ENCODE measurements at regions not wholly inside any gene's neighbourhood (a gene's known extent, or its start where the extent isn't known, plus 50 kb on each side); places are given as distances from the start of the nearest gene placed in this dataset.

DNA sequence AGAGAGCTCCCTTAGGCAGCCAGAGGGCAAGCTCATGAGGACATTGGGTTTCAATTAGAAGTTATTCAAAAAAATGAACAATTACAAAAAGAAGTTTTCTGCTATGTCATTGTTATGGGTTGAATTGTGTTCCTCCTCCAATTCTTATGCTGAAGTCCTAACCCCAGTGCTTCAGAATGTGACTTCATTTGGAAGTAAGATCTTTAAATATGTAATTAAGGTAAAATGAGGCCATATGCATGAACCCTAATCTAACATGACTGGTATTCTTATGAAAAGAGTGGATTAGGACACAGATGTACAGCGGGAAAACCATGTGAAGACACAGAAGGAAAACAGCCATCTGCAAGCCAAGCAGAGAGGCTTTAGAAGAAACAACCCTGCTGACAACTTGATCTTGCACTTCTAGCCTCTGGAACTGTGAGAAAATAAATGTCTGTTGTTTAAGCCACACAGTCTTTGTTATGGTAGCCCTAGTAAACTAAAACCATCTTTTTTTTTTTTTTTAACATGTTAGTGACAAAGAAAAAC is 929.6 kb downstream of the EPHA3 start:
- Histone ChIP-seq H3K4me3 (ENCODE audit: insufficient read length, low read depth) (no peak overlapping the region), H3K36me3 (ENCODE audit: insufficient read depth, insufficient read length, low read length) (no peaks in the 10 kb centered on the region), H3K9ac (ENCODE audit: insufficient read length, low read depth) (no peak overlapping the region), H3K9me3 (ENCODE audit: insufficient read depth, low read length) (no peaks in the 10 kb centered on the region), H3K27me3 (ENCODE audit: insufficient read depth, insufficient read length) (no peaks in the 10 kb centered on the region), H3K4me1 (ENCODE audit: insufficient read depth, insufficient read length) (no peaks in the 10 kb centered on the region)
- TF ChIP-seq YY1 (IDR thresholded peaks at IDR 0.05; ENCODE audit: insufficient read depth, insufficient read length) (no peak), ZNF274 (IDR thresholded peaks at IDR 0.05; ENCODE audit: low read depth, low read length) (no peak), SUZ12 (IDR thresholded peaks at IDR 0.05; ENCODE audit: extremely low read depth, insufficient read depth, insufficient read length) (no peak)
- DNase-seq (ENCODE audit: low read depth, low spot score) = peak; percentile 25

DNA sequence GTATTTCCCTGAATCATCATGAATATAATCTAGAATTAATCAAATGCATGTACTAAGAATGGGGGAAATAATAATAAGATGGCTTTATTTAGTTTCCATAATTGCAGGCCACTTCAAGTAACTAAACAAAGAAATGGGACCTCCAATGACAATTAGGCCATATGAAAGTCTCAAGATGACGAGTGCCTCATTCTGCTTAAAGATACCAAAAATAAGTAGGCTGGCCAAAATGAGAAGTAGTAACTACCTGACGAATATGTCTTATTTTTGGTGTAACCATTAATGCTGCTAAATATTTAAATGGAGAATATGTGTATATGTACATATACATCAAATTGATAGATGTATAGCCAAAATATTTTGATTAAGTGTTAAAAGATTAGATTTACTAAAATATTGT is 932.6 kb downstream of the EPHA3 start:
- no peak for TF ChIP-seq SUZ12 (IDR thresholded peaks at IDR 0.05; ENCODE audit: extremely low read depth, insufficient read depth, insufficient read length)
- no peaks in the 10 kb centered on the region for H3K4me1 ChIP-seq (ENCODE audit: insufficient read depth, insufficient read length)
- H3K4me3 ChIP-seq (ENCODE audit: insufficient read length, low read depth) = no peak overlapping the region
- H3K9ac ChIP-seq (ENCODE audit: insufficient read length, low read depth) = no peak overlapping the region
- no peaks in the 10 kb centered on the region for H3K27me3 ChIP-seq (ENCODE audit: insufficient read depth, insufficient read length)
- no peaks in the 10 kb centered on the region for H3K36me3 ChIP-seq (ENCODE audit: insufficient read depth, insufficient read length, low read length)
- H3K9me3 ChIP-seq (ENCODE audit: insufficient read depth, low read length) = no peaks in the 10 kb centered on the region
- no peak for DNase-seq (ENCODE audit: low read depth, low spot score)

DNA sequence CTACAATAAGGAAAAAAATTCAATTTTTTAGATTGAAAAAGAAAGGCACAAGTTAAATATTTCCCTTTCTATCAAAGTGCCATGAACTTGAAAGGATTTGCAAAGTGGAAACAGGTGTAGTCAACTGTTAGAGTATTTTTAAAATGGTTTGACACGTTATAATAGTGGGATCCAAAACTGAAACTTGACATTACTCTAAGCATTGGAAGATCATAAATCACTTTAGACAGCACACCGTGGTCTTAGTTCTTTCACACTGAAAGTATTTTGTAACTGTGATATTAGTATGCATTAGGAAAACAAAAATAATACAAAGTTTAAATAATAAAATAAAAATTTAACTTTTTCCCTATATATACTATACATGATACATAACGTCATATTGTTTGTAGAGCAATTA is 933.1 kb downstream of the EPHA3 start:
- Histone ChIP-seq H3K36me3 (ENCODE audit: insufficient read depth, insufficient read length, low read length) (no peaks in the 10 kb centered on the region), H3K27me3 (ENCODE audit: insufficient read depth, insufficient read length) (no peaks in the 10 kb centered on the region), H3K9me3 (ENCODE audit: insufficient read depth, low read length) (no peaks in the 10 kb centered on the region), H3K4me3 (ENCODE audit: insufficient read length, low read depth) (no peak overlapping the region), H3K9ac (ENCODE audit: insufficient read length, low read depth) (no peak overlapping the region), H3K4me1 (ENCODE audit: insufficient read depth, insufficient read length) (no peaks in the 10 kb centered on the region)
- no peak for TF ChIP-seq ZNF274 (IDR thresholded peaks at IDR 0.05; ENCODE audit: low read depth, low read length)
- TF ChIP-seq YY1 (IDR thresholded peaks at IDR 0.05; ENCODE audit: insufficient read depth, insufficient read length) = no peak
- TF ChIP-seq SUZ12 (IDR thresholded peaks at IDR 0.05; ENCODE audit: extremely low read depth, insufficient read depth, insufficient read length) = no peak
- no peak for DNase-seq (ENCODE audit: low read depth, low spot score)

DNA sequence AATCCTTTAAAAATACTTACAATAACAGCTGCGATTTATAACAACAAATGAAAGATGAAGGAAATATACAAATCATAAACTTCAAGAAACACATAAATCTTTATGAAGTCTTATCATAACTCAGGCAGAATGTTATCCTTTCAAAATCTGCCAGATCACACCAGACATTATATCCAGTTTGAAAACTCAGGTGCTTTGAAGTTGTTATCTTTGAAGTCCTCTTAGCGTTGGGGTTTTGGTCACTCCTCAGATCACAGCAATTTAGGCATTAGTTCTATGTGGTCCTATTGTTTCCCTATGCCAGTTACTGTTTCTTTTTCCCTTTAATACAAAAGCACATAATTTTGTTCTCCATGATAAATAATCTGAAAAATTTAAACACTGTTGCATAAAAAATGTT is 934.6 kb downstream of the EPHA3 start:
- no peaks in the 10 kb centered on the region for H3K27me3 ChIP-seq (ENCODE audit: insufficient read depth, insufficient read length)
- no peak overlapping the region for H3K9ac ChIP-seq (ENCODE audit: insufficient read length, low read depth)
- no peaks in the 10 kb centered on the region for H3K4me1 ChIP-seq (ENCODE audit: insufficient read depth, insufficient read length)
- TF ChIP-seq YY1 (IDR thresholded peaks at IDR 0.05; ENCODE audit: insufficient read depth, insufficient read length) (no peak), SUZ12 (IDR thresholded peaks at IDR 0.05; ENCODE audit: extremely low read depth, insufficient read depth, insufficient read length) (no peak), ZNF274 (IDR thresholded peaks at IDR 0.05; ENCODE audit: low read depth, low read length) (no peak)
- H3K9me3 ChIP-seq (ENCODE audit: insufficient read depth, low read length) = no peaks in the 10 kb centered on the region
- DNase-seq (ENCODE audit: low read depth, low spot score) = no peak
- H3K36me3 ChIP-seq (ENCODE audit: insufficient read depth, insufficient read length, low read length) = no peaks in the 10 kb centered on the region
- H3K4me3 ChIP-seq (ENCODE audit: insufficient read length, low read depth) = no peak overlapping the region

DNA sequence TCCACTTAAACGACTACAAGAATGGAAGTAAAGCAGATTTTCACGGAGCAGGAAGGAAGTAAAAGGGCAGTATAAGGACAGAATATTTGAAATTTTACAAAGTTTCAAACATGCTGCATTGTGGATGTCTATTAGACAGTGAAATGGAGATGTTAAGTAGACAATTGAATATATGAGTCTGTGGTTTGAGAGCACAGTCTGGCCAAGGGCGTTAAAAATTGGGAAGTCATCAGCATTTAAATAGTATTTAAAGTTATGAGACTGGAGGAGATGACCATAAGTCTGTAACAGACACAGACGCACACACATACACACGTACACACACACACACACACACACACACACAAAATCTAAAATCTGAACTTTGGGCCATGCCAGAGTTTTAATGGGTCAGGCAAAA is 935.9 kb downstream of the EPHA3 start:
- Histone ChIP-seq H3K36me3 (ENCODE audit: insufficient read depth, insufficient read length, low read length) (no peaks in the 10 kb centered on the region), H3K9me3 (ENCODE audit: insufficient read depth, low read length) (no peaks in the 10 kb centered on the region), H3K9ac (ENCODE audit: insufficient read length, low read depth) (no peak overlapping the region), H3K4me1 (ENCODE audit: insufficient read depth, insufficient read length) (no peaks in the 10 kb centered on the region), H3K4me3 (ENCODE audit: insufficient read length, low read depth) (no peak overlapping the region), H3K27me3 (ENCODE audit: insufficient read depth, insufficient read length) (no peaks in the 10 kb centered on the region)
- no peak for DNase-seq (ENCODE audit: low read depth, low spot score)
- no peak for TF ChIP-seq ZNF274 (IDR thresholded peaks at IDR 0.05; ENCODE audit: low read depth, low read length)
- TF ChIP-seq YY1 (IDR thresholded peaks at IDR 0.05; ENCODE audit: insufficient read depth, insufficient read length) = no peak
- TF ChIP-seq SUZ12 (IDR thresholded peaks at IDR 0.05; ENCODE audit: extremely low read depth, insufficient read depth, insufficient read length) = no peak

DNA sequence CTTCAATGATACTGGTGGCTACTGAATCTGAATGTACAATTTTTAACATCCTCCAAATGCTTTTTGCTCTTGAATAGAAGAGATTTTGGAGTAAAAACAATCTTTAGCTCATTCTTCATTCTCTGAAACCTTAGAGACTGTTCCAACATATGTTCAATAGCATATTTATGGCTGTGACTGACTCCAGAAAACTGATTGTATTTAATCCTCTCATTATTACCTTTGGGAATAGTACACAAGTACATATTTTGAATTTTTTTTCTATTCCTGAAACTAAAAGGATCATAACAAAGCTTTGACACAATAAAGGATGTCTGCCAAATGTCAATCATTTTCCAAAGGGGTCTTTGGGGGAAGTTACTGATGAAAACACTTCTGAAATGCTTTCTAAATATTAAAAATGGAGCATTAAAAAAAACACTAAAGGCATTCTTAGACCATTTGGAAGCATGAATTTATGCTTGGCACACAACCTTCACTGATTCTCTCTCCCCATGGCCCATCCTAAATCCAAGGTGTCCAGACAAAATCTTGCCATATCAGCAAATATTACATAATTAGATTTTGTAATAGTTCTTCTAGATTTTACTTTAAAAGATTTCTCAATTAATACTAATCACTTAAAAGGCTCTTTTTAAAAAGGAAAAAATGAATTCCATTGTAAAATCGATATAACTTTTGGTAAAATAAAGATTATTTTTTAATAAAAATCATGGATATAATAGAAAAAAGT is 936.8 kb downstream of the EPHA3 start:
- Histone ChIP-seq H3K27me3 (ENCODE audit: insufficient read depth, insufficient read length) (no peaks in the 10 kb centered on the region), H3K9me3 (ENCODE audit: insufficient read depth, low read length) (peaks cover 3% of the 10 kb centered on the region; the same call in 1 of the 2 replicates), H3K9ac (ENCODE audit: insufficient read length, low read depth) (no peak overlapping the region), H3K4me1 (ENCODE audit: insufficient read depth, insufficient read length) (no peaks in the 10 kb centered on the region), H3K36me3 (ENCODE audit: insufficient read depth, insufficient read length, low read length) (no peaks in the 10 kb centered on the region), H3K4me3 (ENCODE audit: insufficient read length, low read depth) (no peak overlapping the region)
- no peak for DNase-seq (ENCODE audit: low read depth, low spot score)
- TF ChIP-seq ZNF274 (IDR thresholded peaks at IDR 0.05; ENCODE audit: low read depth, low read length) (no peak), YY1 (IDR thresholded peaks at IDR 0.05; ENCODE audit: insufficient read depth, insufficient read length) (no peak), SUZ12 (IDR thresholded peaks at IDR 0.05; ENCODE audit: extremely low read depth, insufficient read depth, insufficient read length) (no peak)

DNA sequence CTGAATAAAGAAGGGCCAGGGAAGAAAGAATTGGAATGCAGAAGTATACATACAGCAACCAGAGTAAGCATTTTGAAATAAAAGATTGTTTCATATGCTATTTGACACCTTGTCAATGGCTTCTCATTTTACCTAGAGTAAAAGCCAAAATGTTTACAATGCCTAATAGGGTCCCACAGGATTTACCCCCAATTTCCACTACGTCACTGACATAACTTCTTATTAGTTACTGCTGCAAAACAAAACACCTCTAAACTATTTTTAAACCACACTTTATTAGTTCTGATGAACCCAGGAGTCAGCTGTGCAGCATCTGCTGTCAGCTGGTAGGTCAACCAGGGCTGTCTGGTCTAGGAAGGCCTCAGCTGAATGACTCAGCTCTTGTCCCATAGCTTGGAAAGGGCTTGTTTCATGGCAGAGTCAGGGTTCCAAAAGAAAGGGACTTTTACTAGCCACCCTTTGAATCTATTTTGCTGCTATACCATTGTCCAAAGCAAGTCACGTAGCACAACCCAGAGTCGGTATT is 945.1 kb downstream of the EPHA3 start:
- H3K27me3 ChIP-seq (ENCODE audit: insufficient read depth, insufficient read length) = no peaks in the 10 kb centered on the region
- H3K4me3 ChIP-seq (ENCODE audit: insufficient read length, low read depth) = no peak overlapping the region
- H3K4me1 ChIP-seq (ENCODE audit: insufficient read depth, insufficient read length) = no peaks in the 10 kb centered on the region
- TF ChIP-seq YY1 (IDR thresholded peaks at IDR 0.05; ENCODE audit: insufficient read depth, insufficient read length) (no peak), SUZ12 (IDR thresholded peaks at IDR 0.05; ENCODE audit: extremely low read depth, insufficient read depth, insufficient read length) (no peak), ZNF274 (IDR thresholded peaks at IDR 0.05; ENCODE audit: low read depth, low read length) (no peak)
- H3K9ac ChIP-seq (ENCODE audit: insufficient read length, low read depth) = no peak overlapping the region
- peaks cover 8% of the 10 kb centered on the region; the same call in 1 of the 2 replicates for H3K9me3 ChIP-seq (ENCODE audit: insufficient read depth, low read length)
- DNase-seq (ENCODE audit: low read depth, low spot score) = no peak
- no peaks in the 10 kb centered on the region for H3K36me3 ChIP-seq (ENCODE audit: insufficient read depth, insufficient read length, low read length)
